GM21619 (cell line): ENCODE measurements at regions not wholly inside any gene's neighbourhood (a gene's known extent, or its start where the extent isn't known, plus 50 kb on each side); places are given as distances from the start of the nearest gene placed in this dataset.

Experiments used
- ATAC-seq: cut with Tn5 transposase; IDR thresholded peaks from one replicate; pipeline ENCODE4 v1.9.1; 2021; ENCODE audit not compliant: unreplicated experiment

- ATAC-seq = no peak
Observed at GRCh38 chr2:48249631-48250473, 64.6 kb upstream of the FOXN2 start.

GRCh38 chr2:48250474-48250844 lies 64.0 kb upstream of the FOXN2 start:
- ATAC-seq = no peak

GRCh38 chr2:48250943-48251342 lies 63.5 kb upstream of the FOXN2 start:
- peak; percentile 52 for ATAC-seq

- ATAC-seq = no peak
Observed at GRCh38 chr2:48251437-48252148, 62.9 kb upstream of the FOXN2 start.

GRCh38 chr2:48253301-48253700 lies 61.2 kb upstream of the FOXN2 start:
- ATAC-seq = no peak

- ATAC-seq = no peak
Observed at GRCh38 chr2:48254839-48255238, 59.6 kb upstream of the FOXN2 start.

- no peak for ATAC-seq
Observed at GRCh38 chr2:48257456-48257855, 57.0 kb upstream of the FOXN2 start.

- no peak for ATAC-seq
Observed at GRCh38 chr2:48258481-48259149, 55.9 kb upstream of the FOXN2 start.

- ATAC-seq = no peak
Observed at GRCh38 chr2:48259811-48260210, 54.7 kb upstream of the FOXN2 start.

GRCh38 chr2:48264627-48265026 lies 49.9 kb upstream of the FOXN2 start:
- ATAC-seq = no peak
